Smooth muscle cell (in vitro differentiated cells): ENCODE measurements at regions not wholly inside any gene's neighbourhood (a gene's known extent, or its start where the extent isn't known, plus 50 kb on each side); places are given as distances from the start of the nearest gene placed in this dataset.

Experiments
- DNase-seq: peaks from one replicate; lab custom pipeline; 2025; ENCODE audit not compliant: unreplicated experiment; lab: John Stamatoyannopoulos, UW
- H2AFZ ChIP-seq: fragments of 200-600 bp; sonication (generic); 2 replicates; pipeline ENCODE4 v1.6.0; 2016; ENCODE audit warnings: antibody characterized with exemption, low read depth, mild to moderate bottlenecking
- H3F3A ChIP-seq: fragments of 200-600 bp; sonication (generic); 2 replicates; pipeline ENCODE4 v1.6.0; 2017; ENCODE audit warnings: antibody characterized with exemption, low read depth
- H3K27ac ChIP-seq: fragments of 200-600 bp; sonication (generic); 2 replicates; pipeline ENCODE4 v1.5.1; 2016; ENCODE audit warnings: low read depth, mild to moderate bottlenecking
- H3K27me3 ChIP-seq: fragments of 200-600 bp; sonication (generic); 2 replicates; pipeline ENCODE4 v1.6.1; 2016; ENCODE audit warnings: low read depth, mild to moderate bottlenecking
- H3K36me3 ChIP-seq: fragments of 200-600 bp; sonication (generic); 2 replicates; pipeline ENCODE4 v1.5.1; 2016; ENCODE audit warnings: low read depth
- H3K4me1 ChIP-seq: fragments of 200-600 bp; sonication (generic); 2 replicates; pipeline ENCODE4 v1.5.1; 2016; ENCODE audit warnings: low read depth
- H3K4me2 ChIP-seq: fragments of 200-600 bp; sonication (generic); 2 replicates; pipeline ENCODE4 v1.6.0; 2016; ENCODE audit warnings: mild to moderate bottlenecking
- H3K4me3 ChIP-seq: fragments of 200-600 bp; sonication (generic); 2 replicates; pipeline ENCODE4 v1.5.1; 2016; ENCODE audit warnings: mild to moderate bottlenecking
- H3K79me2 ChIP-seq: fragments of 200-600 bp; sonication (generic); 2 replicates; pipeline ENCODE4 v1.6.0; 2016; ENCODE audit warnings: low read depth, mild to moderate bottlenecking
- H3K9ac ChIP-seq: fragments of 200-600 bp; sonication (generic); 2 replicates; pipeline ENCODE4 v1.6.0; 2016; ENCODE audit warnings: low read depth
- H3K9me3 ChIP-seq: fragments of 200-600 bp; sonication (generic); replicated peaks from 2 replicates; pipeline ENCODE4 v1.5.1; 2016; ENCODE audit warnings: low read depth
- H4K20me1 ChIP-seq: fragments of 200-600 bp; sonication (generic); 2 replicates; pipeline ENCODE4 v1.6.0; 2016; ENCODE audit warnings: low read depth
- CTCF ChIP-seq: fragments of 200-600 bp; sonication (generic); IDR thresholded peaks from 2 replicates; pipeline ENCODE4 v1.5.1; 2017; ENCODE audit warnings: borderline replicate concordance, mild to moderate bottlenecking, antibody characterized with exemption; ENCODE audit not compliant: insufficient read depth, poor library complexity, severe bottlenecking
- WGBS: methylation state at CpG from one replicate; pipeline ENCODE4 v1.1.7; 2016; ENCODE audit warnings: low lambda C conversion rate; 5-methylcytosine and 5-hydroxymethylcytosine counted together

GRCh38 chr5:156256642-156257041 is 70.3 kb upstream of the SGCD start:
- Histone ChIP-seq H3F3A (no peaks in the 10 kb centered on the region), H3K9ac (no peak overlapping the region), H3K27ac (no peak overlapping the region), H3K4me2 (no peak overlapping the region), H3K36me3 (no peaks in the 10 kb centered on the region), H2AFZ (no peak overlapping the region), H3K4me3 (no peak overlapping the region), H4K20me1 (no peaks in the 10 kb centered on the region), H3K79me2 (no peaks in the 10 kb centered on the region), H3K4me1 (no peaks in the 10 kb centered on the region), H3K27me3 (no peaks in the 10 kb centered on the region), H3K9me3 (no peaks in the 10 kb centered on the region)
- WGBS: 96% methylated on average over 3 of the region's 3 CpGs
- no peak for DNase-seq
- TF ChIP-seq CTCF: no peak

GRCh38 chr5:156258934-156259333 is 68.0 kb upstream of the SGCD start:
- no peaks in the 10 kb centered on the region for H3F3A ChIP-seq
- H3K79me2 ChIP-seq: no peaks in the 10 kb centered on the region
- H3K36me3 ChIP-seq: no peaks in the 10 kb centered on the region
- no peaks in the 10 kb centered on the region for H3K4me1 ChIP-seq
- H4K20me1 ChIP-seq: no peaks in the 10 kb centered on the region
- no peak overlapping the region for H3K27ac ChIP-seq
- no peak overlapping the region for H2AFZ ChIP-seq
- WGBS: 88% methylated on average over 2 of the region's 2 CpGs
- H3K4me3 ChIP-seq: no peak overlapping the region
- TF ChIP-seq CTCF: no peak
- H3K27me3 ChIP-seq: no peaks in the 10 kb centered on the region
- no peaks in the 10 kb centered on the region for H3K9me3 ChIP-seq
- H3K4me2 ChIP-seq: no peak overlapping the region
- DNase-seq: no peak
- no peak overlapping the region for H3K9ac ChIP-seq

GRCh38 chr5:156259618-156260017 is 67.3 kb upstream of the SGCD start:
- no peak overlapping the region for H2AFZ ChIP-seq
- no peak overlapping the region for H3K4me2 ChIP-seq
- H4K20me1 ChIP-seq: no peaks in the 10 kb centered on the region
- H3K9me3 ChIP-seq: no peaks in the 10 kb centered on the region
- H3K27ac ChIP-seq: no peak overlapping the region
- DNase-seq: no peak
- no peak for TF ChIP-seq CTCF
- no peaks in the 10 kb centered on the region for H3K4me1 ChIP-seq
- no peak overlapping the region for H3K4me3 ChIP-seq
- no peak overlapping the region for H3K9ac ChIP-seq
- H3F3A ChIP-seq: no peaks in the 10 kb centered on the region
- H3K36me3 ChIP-seq: no peaks in the 10 kb centered on the region
- 51% methylated on average over 5 of the region's 5 CpGs for WGBS
- H3K79me2 ChIP-seq: no peaks in the 10 kb centered on the region
- H3K27me3 ChIP-seq: no peaks in the 10 kb centered on the region

- Histone ChIP-seq H3K27ac (no peak overlapping the region), H3K27me3 (no peaks in the 10 kb centered on the region), H3K4me1 (no peaks in the 10 kb centered on the region), H3K79me2 (no peaks in the 10 kb centered on the region), H3K9ac (no peak overlapping the region), H4K20me1 (no peaks in the 10 kb centered on the region), H3K36me3 (no peaks in the 10 kb centered on the region), H3K4me2 (no peak overlapping the region), H2AFZ (no peak overlapping the region), H3K9me3 (no peaks in the 10 kb centered on the region), H3K4me3 (no peak overlapping the region), H3F3A (no peaks in the 10 kb centered on the region)
- WGBS: 92% methylated on average over 5 of the region's 5 CpGs
- TF ChIP-seq CTCF: no peak
- DNase-seq: no peak
These were observed 65.6 kb upstream of the SGCD start for GRCh38 chr5:156261275-156261939.
